Ovary (tissue), 7 donors: ENCODE measurements at regions not wholly inside any gene's neighbourhood (a gene's known extent, or its start where the extent isn't known, plus 50 kb on each side); places are given as distances from the start of the nearest gene placed in this dataset.

Source experiments
- DNase-seq, 5 donors: peaks; one replicate each; pipeline ENCODE4 v3.0.0-alpha.2; 2019 to 2020
- H3K27ac ChIP-seq, 2 donors: fragments of 200-600 bp; one replicate each; pipeline versions ENCODE4 v1.5.1 to v1.8.0; 2019 to 2022
- H3K27me3 ChIP-seq: fragments of 200-600 bp; one replicate; pipeline ENCODE4 v1.8.0; 2022
- H3K36me3 ChIP-seq: fragments of 200-600 bp; sonication (generic); one replicate; pipeline ENCODE4 v1.5.1; 2019
- H3K4me1 ChIP-seq: one replicate; pipeline ENCODE4 v1.8.1; 2013; ENCODE audit warnings: mild to moderate bottlenecking, moderate library complexity; ENCODE audit not compliant: insufficient read depth
- H3K4me3 ChIP-seq: fragments of 200-600 bp; sonication (generic); one replicate; pipeline ENCODE4 v1.5.1; 2017
- H3K9me3 ChIP-seq, 2 donors: fragments of 200-600 bp in 1 of 2; sonication (generic) in 1 of 2; one replicate each; pipeline versions ENCODE4 v1.5.1 to v1.8.1; 2013 to 2019; ENCODE audit warnings: mild to moderate bottlenecking in 1 of 2, moderate library complexity in 1 of 2
- CTCF ChIP-seq, 3 donors: fragments of 450-650 bp in 2 of 3; fragments of 200-600 bp in 1 of 3; IDR thresholded peaks; one replicate each; pipeline versions ENCODE4 v1.5.1 to v1.8.0; 2016 to 2022; ENCODE audit warnings: antibody characterized with exemption in 3 of 3, mild to moderate bottlenecking in 1 of 3
- EP300 ChIP-seq: sonication (generic); formaldehyde crosslinking; IDR thresholded peaks from one replicate; pipeline ENCODE4 v1.6.1; 2017; ENCODE audit warnings: antibody characterized with exemption
- POLR2A ChIP-seq: fragments of 450-650 bp; IDR thresholded peaks from one replicate; pipeline ENCODE4 v1.6.1; 2017; ENCODE audit warnings: antibody characterized with exemption, mild to moderate bottlenecking, moderate library complexity
- WGBS, 3 donors: extraction: QIAGEN DNeasy Blood & Tissue Kit in 1 of 3; methylation state at CpG; one replicate each; pipeline versions ENCODE4 v1.1.5 to v1.1.7; 2013 to 2017; 5-methylcytosine and 5-hydroxymethylcytosine counted together
- intact Hi-C, 4 donors: fragments of 100-400 bp; cut with DNase I; formaldehyde crosslinking; loops; one replicate each; pipeline versions ENCODE4 v1.11.0 to v1.15.1; 2022 to 2023
- donor health status: DM: no; HTN: no; CAD: no; lungs with moderate emphysema.
- donor health status: DM: no; HTN: no; CAD: no.
- donor health status: Bipolar disorder and iron deficiency.
- donor health status: DM: no; HTN: no; CAD: no.
- donor health status: DM: yes; HTN: yes; CAD: no.

GRCh38 chr2:8312221-8312620 lies 369.6 kb upstream of the ID2 start:
- no peak for TF ChIP-seq POLR2A
- TF ChIP-seq CTCF (IDR thresholded peaks at IDR 0.05): no peak
- no peak for TF ChIP-seq EP300

GRCh38 chr2:8312861-8313830 lies 368.7 kb upstream of the ID2 start:
- Histone ChIP-seq H3K9me3 (no peaks in the 10 kb centered on the region), H3K27ac (no peak overlapping the region), H3K27me3 (no peaks in the 10 kb centered on the region), H3K36me3 (no peaks in the 10 kb centered on the region), H3K4me3 (no peak overlapping the region), H3K4me1 (no peaks in the 10 kb centered on the region)
- TF ChIP-seq EP300 (no peak), POLR2A (no peak), CTCF (IDR thresholded peaks at IDR 0.05) (no peak)
- 78 to 81% (median 81%) methylated on average over 8 of the region's 8 CpGs for WGBS, 3 donors
- no peak for DNase-seq
- intact Hi-C loops: no loop called here

More at GRCh38 chr2:8312221-8312620, 369.6 kb upstream of the ID2 start:
- H3K4me1 ChIP-seq: no peaks in the 10 kb centered on the region
- no peak overlapping the region for H3K27ac ChIP-seq
- 90 to 94% (median 93%) methylated on average over 3 of the region's 3 CpGs for WGBS, 3 donors
- H3K36me3 ChIP-seq: no peaks in the 10 kb centered on the region
- intact Hi-C loops: no loop called here
- no peak overlapping the region for H3K4me3 ChIP-seq
- no peaks in the 10 kb centered on the region for H3K27me3 ChIP-seq
- no peaks in the 10 kb centered on the region for H3K9me3 ChIP-seq
- DNase-seq: no peak

GRCh38 chr2:8314063-8314462 lies 367.8 kb upstream of the ID2 start:
- Histone ChIP-seq H3K4me3 (no peak overlapping the region), H3K27me3 (no peaks in the 10 kb centered on the region), H3K9me3 (no peaks in the 10 kb centered on the region), H3K4me1 (no peaks in the 10 kb centered on the region), H3K27ac (no peak overlapping the region), H3K36me3 (no peaks in the 10 kb centered on the region)
- TF ChIP-seq EP300 (no peak), POLR2A (no peak), CTCF (IDR thresholded peaks at IDR 0.05) (no peak)
- WGBS, 3 donors: 92 to 96% (median 92%) methylated on average over 3 of the region's 3 CpGs
- no peak for DNase-seq
- intact Hi-C loops: no loop called here

- TF ChIP-seq EP300: no peak
- no peak for TF ChIP-seq CTCF (IDR thresholded peaks at IDR 0.05)
- WGBS, 3 donors: 89 to 95% (median 92%) methylated on average over 7 of the region's 7 CpGs
- no peak overlapping the region for H3K27ac ChIP-seq
- no peaks in the 10 kb centered on the region for H3K36me3 ChIP-seq
- no peaks in the 10 kb centered on the region for H3K4me1 ChIP-seq
- intact Hi-C loops: no loop called here
- H3K4me3 ChIP-seq: no peak overlapping the region
- no peak for DNase-seq
- no peaks in the 10 kb centered on the region for H3K27me3 ChIP-seq
- no peaks in the 10 kb centered on the region for H3K9me3 ChIP-seq
Observed at GRCh38 chr2:8315531-8316165, 366.2 kb upstream of the ID2 start.
